ENCODE measurements at regions not wholly inside any gene's neighbourhood (a gene's known extent, or its start where the extent isn't known, plus 50 kb on each side); places are given as distances from the start of the nearest gene placed in this dataset.

GRCh38 chr13:55090612-55091011 is 2050.1 kb upstream of the PRR20A start:
- H3K9me3 ChIP-seq, result no peaks in the 10 kb centered on the region; the same call in 1 of the 2 replicates
- no peak for DNase-seq
- H3K27me3 ChIP-seq, result no peaks in the 10 kb centered on the region
- H3K4me3 ChIP-seq (ENCODE audit: low read depth, low read length), result no peak overlapping the region
- TF ChIP-seq, protein P1, sequence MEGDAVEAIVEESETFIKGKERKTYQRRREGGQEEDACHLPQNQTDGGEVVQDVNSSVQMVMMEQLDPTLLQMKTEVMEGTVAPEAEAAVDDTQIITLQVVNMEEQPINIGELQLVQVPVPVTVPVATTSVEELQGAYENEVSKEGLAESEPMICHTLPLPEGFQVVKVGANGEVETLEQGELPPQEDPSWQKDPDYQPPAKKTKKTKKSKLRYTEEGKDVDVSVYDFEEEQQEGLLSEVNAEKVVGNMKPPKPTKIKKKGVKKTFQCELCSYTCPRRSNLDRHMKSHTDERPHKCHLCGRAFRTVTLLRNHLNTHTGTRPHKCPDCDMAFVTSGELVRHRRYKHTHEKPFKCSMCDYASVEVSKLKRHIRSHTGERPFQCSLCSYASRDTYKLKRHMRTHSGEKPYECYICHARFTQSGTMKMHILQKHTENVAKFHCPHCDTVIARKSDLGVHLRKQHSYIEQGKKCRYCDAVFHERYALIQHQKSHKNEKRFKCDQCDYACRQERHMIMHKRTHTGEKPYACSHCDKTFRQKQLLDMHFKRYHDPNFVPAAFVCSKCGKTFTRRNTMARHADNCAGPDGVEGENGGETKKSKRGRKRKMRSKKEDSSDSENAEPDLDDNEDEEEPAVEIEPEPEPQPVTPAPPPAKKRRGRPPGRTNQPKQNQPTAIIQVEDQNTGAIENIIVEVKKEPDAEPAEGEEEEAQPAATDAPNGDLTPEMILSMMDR (IDR thresholded peaks at IDR 0.05; ENCODE audit: low read depth, low read length), result no peak
- no peaks in the 10 kb centered on the region for H3K4me1 ChIP-seq
- no peaks in the 10 kb centered on the region for H3K36me3 ChIP-seq

GRCh38 chr13:55091172-55091571 is 2049.5 kb upstream of the PRR20A start:
- no peaks in the 10 kb centered on the region for H3K36me3 ChIP-seq
- no peak for DNase-seq
- no peaks in the 10 kb centered on the region for H3K27me3 ChIP-seq
- H3K4me3 ChIP-seq (ENCODE audit: low read depth, low read length), result no peak overlapping the region
- TF ChIP-seq, protein P1 (IDR thresholded peaks at IDR 0.05; ENCODE audit: low read depth, low read length), result no peak
- no peaks in the 10 kb centered on the region for H3K4me1 ChIP-seq
- H3K9me3 ChIP-seq, result no peaks in the 10 kb centered on the region; the same call in 1 of the 2 replicates

DNA sequence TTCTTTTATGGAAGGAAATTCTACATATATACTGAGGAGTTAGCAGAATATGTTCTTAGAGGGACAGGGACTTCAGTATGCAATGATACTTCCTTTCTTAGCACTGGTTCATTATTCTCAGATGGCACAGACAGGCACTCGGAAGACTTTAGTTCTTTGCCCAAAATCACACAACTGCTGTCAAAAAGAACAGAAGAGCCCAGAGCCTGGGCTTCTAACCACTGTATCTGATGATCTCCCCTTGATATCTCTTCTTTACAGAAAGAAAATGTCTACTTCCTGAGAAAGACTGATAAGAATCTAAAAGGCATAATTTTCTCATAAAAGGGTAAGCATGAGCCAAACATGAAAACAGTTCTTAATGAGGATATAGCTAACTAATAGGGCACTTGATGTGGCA is 2034.2 kb upstream of the PRR20A start:
- H3K36me3 ChIP-seq, result no peaks in the 10 kb centered on the region
- no peaks in the 10 kb centered on the region for H3K27me3 ChIP-seq
- TF ChIP-seq, protein P1 (IDR thresholded peaks at IDR 0.05; ENCODE audit: low read depth, low read length), result no peak
- no peaks in the 10 kb centered on the region for H3K9me3 ChIP-seq
- no peak overlapping the region for H3K4me3 ChIP-seq (ENCODE audit: low read depth, low read length)
- H3K4me1 ChIP-seq, result no peaks in the 10 kb centered on the region
- no peak for DNase-seq

DNA sequence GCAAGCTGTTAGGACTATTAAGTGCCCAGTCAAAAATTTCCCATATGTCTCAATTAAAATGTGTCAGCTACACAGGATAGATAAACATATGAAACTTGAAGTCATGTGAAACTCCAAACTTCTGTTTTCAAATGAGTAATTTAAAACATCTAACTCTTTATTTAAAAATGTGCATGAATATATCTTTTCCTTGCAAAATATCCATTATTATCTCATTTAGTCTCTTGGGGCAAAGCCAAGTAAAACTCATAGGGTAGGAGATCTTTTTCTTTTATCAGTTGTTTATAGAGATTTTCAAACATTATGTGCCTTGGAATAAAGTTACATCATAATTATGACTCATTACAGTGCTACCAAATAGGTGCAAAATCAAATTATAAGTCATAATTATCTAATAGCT is 2020.1 kb upstream of the PRR20A start:
- no peaks in the 10 kb centered on the region; the same call in 1 of the 2 replicates for H3K27me3 ChIP-seq
- DNase-seq, result no peak
- H3K4me3 ChIP-seq (ENCODE audit: low read depth, low read length), result no peak overlapping the region
- no peaks in the 10 kb centered on the region for H3K36me3 ChIP-seq
- no peaks in the 10 kb centered on the region for H3K9me3 ChIP-seq
- no peaks in the 10 kb centered on the region for H3K4me1 ChIP-seq
- TF ChIP-seq, protein P1 (IDR thresholded peaks at IDR 0.05; ENCODE audit: low read depth, low read length), result no peak

GRCh38 chr13:55155046-55155445 is 1985.7 kb upstream of the PRR20A start:
- H3K36me3 ChIP-seq, result no peaks in the 10 kb centered on the region
- TF ChIP-seq, protein P1 (IDR thresholded peaks at IDR 0.05; ENCODE audit: low read depth, low read length), result no peak
- H3K4me3 ChIP-seq (ENCODE audit: low read depth, low read length), result no peak overlapping the region
- H3K9me3 ChIP-seq, result no peaks in the 10 kb centered on the region
- no peaks in the 10 kb centered on the region for H3K4me1 ChIP-seq
- H3K27me3 ChIP-seq, result no peaks in the 10 kb centered on the region
- no peak for DNase-seq

GRCh38 chr13:55159765-55160164 is 1981.0 kb upstream of the PRR20A start:
- Histone ChIP-seq H3K4me3 (ENCODE audit: low read depth, low read length) (no peak overlapping the region), H3K36me3 (no peaks in the 10 kb centered on the region), H3K4me1 (no peaks in the 10 kb centered on the region), H3K27me3 (no peaks in the 10 kb centered on the region), H3K9me3 (no peaks in the 10 kb centered on the region)
- DNase-seq, result no peak
- TF ChIP-seq, protein P1 (IDR thresholded peaks at IDR 0.05; ENCODE audit: low read depth, low read length), result no peak
